ENCODE measurements at regions not wholly inside any gene's neighbourhood (a gene's known extent, or its start where the extent isn't known, plus 50 kb on each side); places are given as distances from the start of the nearest gene placed in this dataset.

GRCh38 chr5:158261674-158262367 is 402.9 kb upstream of the CLINT1 start:
- no peak for DNase-seq (ENCODE audit: low read depth)
- TF ChIP-seq, protein P1, sequence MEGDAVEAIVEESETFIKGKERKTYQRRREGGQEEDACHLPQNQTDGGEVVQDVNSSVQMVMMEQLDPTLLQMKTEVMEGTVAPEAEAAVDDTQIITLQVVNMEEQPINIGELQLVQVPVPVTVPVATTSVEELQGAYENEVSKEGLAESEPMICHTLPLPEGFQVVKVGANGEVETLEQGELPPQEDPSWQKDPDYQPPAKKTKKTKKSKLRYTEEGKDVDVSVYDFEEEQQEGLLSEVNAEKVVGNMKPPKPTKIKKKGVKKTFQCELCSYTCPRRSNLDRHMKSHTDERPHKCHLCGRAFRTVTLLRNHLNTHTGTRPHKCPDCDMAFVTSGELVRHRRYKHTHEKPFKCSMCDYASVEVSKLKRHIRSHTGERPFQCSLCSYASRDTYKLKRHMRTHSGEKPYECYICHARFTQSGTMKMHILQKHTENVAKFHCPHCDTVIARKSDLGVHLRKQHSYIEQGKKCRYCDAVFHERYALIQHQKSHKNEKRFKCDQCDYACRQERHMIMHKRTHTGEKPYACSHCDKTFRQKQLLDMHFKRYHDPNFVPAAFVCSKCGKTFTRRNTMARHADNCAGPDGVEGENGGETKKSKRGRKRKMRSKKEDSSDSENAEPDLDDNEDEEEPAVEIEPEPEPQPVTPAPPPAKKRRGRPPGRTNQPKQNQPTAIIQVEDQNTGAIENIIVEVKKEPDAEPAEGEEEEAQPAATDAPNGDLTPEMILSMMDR (conservative IDR thresholded peaks at IDR 0.05; ENCODE audit: low read depth, low read length): no peak
- no peak overlapping the region for H3K4me3 ChIP-seq (ENCODE audit: low read depth, low read length)

- TF ChIP-seq, protein P1 (conservative IDR thresholded peaks at IDR 0.05; ENCODE audit: low read depth, low read length): no peak
- DNase-seq (ENCODE audit: low read depth): no peak
- no peak overlapping the region for H3K4me3 ChIP-seq (ENCODE audit: low read depth, low read length)
Observed at GRCh38 chr5:158256096-158256495, 397.2 kb upstream of the CLINT1 start.

DNA sequence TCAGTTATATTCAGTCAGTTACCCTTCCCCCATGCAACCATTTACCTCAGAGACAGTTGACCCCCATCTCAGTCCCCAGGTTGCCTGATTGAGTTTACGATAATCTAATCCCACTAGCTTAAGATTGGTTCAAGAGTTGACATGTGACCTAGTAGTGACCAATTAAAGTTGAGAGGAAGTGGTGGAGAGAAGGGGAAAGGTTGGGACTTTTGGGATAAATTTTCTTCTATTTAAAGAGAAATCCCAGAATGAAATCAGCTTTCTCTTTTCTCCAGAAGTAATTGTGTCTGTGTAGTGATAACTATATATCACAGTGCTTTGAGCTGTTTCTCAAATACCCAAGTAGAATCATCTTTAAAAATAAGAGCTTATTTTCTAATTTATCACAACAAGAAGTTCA is 396.7 kb upstream of the CLINT1 start:
- H3K4me3 ChIP-seq (ENCODE audit: low read depth, low read length): no peak overlapping the region
- TF ChIP-seq, protein P1 (conservative IDR thresholded peaks at IDR 0.05; ENCODE audit: low read depth, low read length): no peak
- DNase-seq (ENCODE audit: low read depth): no peak

DNA sequence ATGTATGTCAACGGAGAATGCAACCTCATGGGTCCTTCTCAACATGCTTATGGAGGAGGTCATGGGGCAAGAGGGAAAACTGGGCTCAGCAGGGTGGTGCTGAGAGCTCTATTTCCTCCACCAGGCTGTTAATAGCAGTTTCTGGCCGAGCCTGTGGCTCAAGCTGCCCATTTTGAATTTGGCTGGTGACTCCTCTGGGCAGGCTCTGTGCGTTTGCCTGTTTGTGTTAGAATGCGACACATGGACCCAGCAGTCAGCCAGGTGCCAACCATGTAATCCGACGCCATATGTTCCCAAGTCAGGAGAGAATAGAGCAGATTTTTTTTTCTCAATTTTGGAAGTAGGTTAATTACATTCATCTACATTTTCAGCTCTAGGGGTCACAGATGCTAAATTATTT is 387.7 kb upstream of the CLINT1 start:
- TF ChIP-seq, protein P1 (conservative IDR thresholded peaks at IDR 0.05; ENCODE audit: low read depth, low read length): no peak
- no peak for DNase-seq (ENCODE audit: low read depth)

DNA sequence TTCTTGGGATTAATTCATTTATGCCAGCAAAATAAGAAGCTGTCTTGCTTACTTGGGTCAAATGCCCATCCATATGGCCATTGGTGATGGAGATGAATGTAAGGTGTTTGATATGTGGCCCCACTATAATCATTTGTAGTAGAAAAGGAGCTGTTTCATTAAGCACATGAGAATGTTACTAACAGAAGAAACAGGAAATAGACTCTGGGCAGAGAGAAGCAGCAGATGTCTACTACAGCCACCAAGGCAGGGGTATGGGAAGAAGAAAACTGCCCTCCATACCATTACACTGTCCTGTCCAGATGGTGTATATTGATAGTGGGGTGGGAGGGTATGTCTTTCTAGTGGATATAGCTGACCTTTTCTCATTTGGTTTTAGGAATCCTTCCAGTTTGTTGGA is 386.6 kb upstream of the CLINT1 start:
- DNase-seq (ENCODE audit: low read depth): no peak
- TF ChIP-seq, protein P1 (conservative IDR thresholded peaks at IDR 0.05; ENCODE audit: low read depth, low read length): no peak
- no peak overlapping the region for H3K4me3 ChIP-seq (ENCODE audit: low read depth, low read length)

More for the DNA sequence above, 387.7 kb upstream of the CLINT1 start:
- no peak overlapping the region for H3K4me3 ChIP-seq (ENCODE audit: low read depth, low read length)

- TF ChIP-seq, protein P1 (conservative IDR thresholded peaks at IDR 0.05; ENCODE audit: low read depth, low read length): no peak
Observed at GRCh38 chr5:158244882-158245281, 385.9 kb upstream of the CLINT1 start.

More at GRCh38 chr5:158244882-158245281, 385.9 kb upstream of the CLINT1 start:
- no peak overlapping the region for H3K4me3 ChIP-seq (ENCODE audit: low read depth, low read length)
- DNase-seq (ENCODE audit: low read depth): no peak
